ENCODE measurements at regions not wholly inside any gene's neighbourhood (a gene's known extent, or its start where the extent isn't known, plus 50 kb on each side); places are given as distances from the start of the nearest gene placed in this dataset.
"Not testable (repeated sequence)": the region's sequence is repeated elsewhere in the genome, so short reads cannot be mapped to it uniquely, and the experiment has no call there.

- Histone ChIP-seq H2BK12ac (ENCODE audit: low read length) (no peak overlapping the region), H3K23ac (ENCODE audit: low read length) (no peak overlapping the region), H3K36me3 (ENCODE audit: control insufficient read depth in 1 of 2, insufficient read depth in 2 of 2, low read length in 2 of 2) (no peaks in the 10 kb centered on the region), H3K4me3 (ENCODE audit: low read depth, low read length) (no peak overlapping the region), H3K4me1 (ENCODE audit: control insufficient read depth in 1 of 2, insufficient read depth in 2 of 2, low read length in 2 of 2) (no peaks in the 10 kb centered on the region), H2AK5ac (ENCODE audit: low read length) (no peak overlapping the region), H3K79me1 (ENCODE audit: low read length) (no peaks in the 10 kb centered on the region), H4K91ac (ENCODE audit: low read depth, low read length) (no peak overlapping the region), H3K9me3 (ENCODE audit: insufficient read depth, low read depth, low read length) (no peaks in the 10 kb centered on the region), H3K18ac (ENCODE audit: low read length) (no peak overlapping the region), H3K79me2 (ENCODE audit: control insufficient read depth, insufficient read depth, low read length, poor library complexity) (no peaks in the 10 kb centered on the region), H4K8ac (ENCODE audit: low read depth, low read length) (no peak overlapping the region), H3K27me3 (ENCODE audit: insufficient read depth, low read length) (no peaks in the 10 kb centered on the region), H2BK5ac (ENCODE audit: low read depth, low read length, poor library complexity) (no peak overlapping the region), H2AFZ (ENCODE audit: insufficient read depth, low read length, poor library complexity) (no peak overlapping the region), H2BK120ac (ENCODE audit: insufficient read depth, low read length, poor library complexity) (no peak overlapping the region), H3K4me2 (ENCODE audit: low read length) (no peak overlapping the region), H3K4ac (ENCODE audit: low read depth, low read length) (no peak overlapping the region), H4K12ac (ENCODE audit: low read depth, low read length) (no peak overlapping the region), H3K27ac (ENCODE audit: low read depth, low read length) (no peak overlapping the region), H3K14ac (ENCODE audit: low read length) (no peak overlapping the region), H3K9ac (ENCODE audit: low read length) (no peak overlapping the region)
- WGBS (ENCODE audit: extremely low coverage, insufficient coverage, insufficient read length) = no CpG with 5 or more reads among the region's 2 CpGs
- DNase-seq = no peak
These were observed 256.3 kb upstream of the RFC3 start for GRCh38 chr13:33561627-33562026.

GRCh38 chr13:33571618-33572017 is 246.3 kb upstream of the RFC3 start:
- H3K4me1 ChIP-seq (ENCODE audit: control insufficient read depth in 1 of 2, insufficient read depth in 2 of 2, low read length in 2 of 2) = no peaks in the 10 kb centered on the region
- no peaks in the 10 kb centered on the region for H3K36me3 ChIP-seq (ENCODE audit: control insufficient read depth in 1 of 2, insufficient read depth in 2 of 2, low read length in 2 of 2)
- H2BK5ac ChIP-seq (ENCODE audit: low read depth, low read length, poor library complexity) = no peak overlapping the region
- H3K18ac ChIP-seq (ENCODE audit: low read length) = no peak overlapping the region
- no peak overlapping the region for H2BK120ac ChIP-seq (ENCODE audit: insufficient read depth, low read length, poor library complexity)
- H3K4ac ChIP-seq (ENCODE audit: low read depth, low read length) = no peak overlapping the region
- H3K23ac ChIP-seq (ENCODE audit: low read length) = no peak overlapping the region
- no peak overlapping the region for H3K27ac ChIP-seq (ENCODE audit: low read depth, low read length)
- no peak overlapping the region for H3K4me3 ChIP-seq (ENCODE audit: low read depth, low read length)
- H3K4me2 ChIP-seq (ENCODE audit: low read length) = no peak overlapping the region
- no peak overlapping the region for H4K91ac ChIP-seq (ENCODE audit: low read depth, low read length)
- H2AK5ac ChIP-seq (ENCODE audit: low read length) = no peak overlapping the region
- H4K12ac ChIP-seq (ENCODE audit: low read depth, low read length) = no peak overlapping the region
- H2AFZ ChIP-seq (ENCODE audit: insufficient read depth, low read length, poor library complexity) = no peak overlapping the region
- WGBS (ENCODE audit: extremely low coverage, insufficient coverage, insufficient read length) = no CpG with 5 or more reads among the region's 1 CpG
- no peak overlapping the region for H2BK12ac ChIP-seq (ENCODE audit: low read length)
- H3K14ac ChIP-seq (ENCODE audit: low read length) = no peak overlapping the region
- H3K9me3 ChIP-seq (ENCODE audit: insufficient read depth, low read depth, low read length) = no peaks in the 10 kb centered on the region
- H3K79me2 ChIP-seq (ENCODE audit: control insufficient read depth, insufficient read depth, low read length, poor library complexity) = no peaks in the 10 kb centered on the region
- H3K79me1 ChIP-seq (ENCODE audit: low read length) = no peaks in the 10 kb centered on the region
- no peak overlapping the region for H3K9ac ChIP-seq (ENCODE audit: low read length)
- no peak for DNase-seq
- H4K8ac ChIP-seq (ENCODE audit: low read depth, low read length) = no peak overlapping the region
- H3K27me3 ChIP-seq (ENCODE audit: insufficient read depth, low read length) = no peaks in the 10 kb centered on the region

- H3K9me3 ChIP-seq (ENCODE audit: insufficient read depth, low read depth, low read length); H3K79me1 ChIP-seq (ENCODE audit: low read length); H3K27ac ChIP-seq (ENCODE audit: low read depth, low read length); H4K8ac ChIP-seq (ENCODE audit: low read depth, low read length); H3K36me3 ChIP-seq (ENCODE audit: control insufficient read depth in 1 of 2, insufficient read depth in 2 of 2, low read length in 2 of 2); H2BK12ac ChIP-seq (ENCODE audit: low read length); H2AFZ ChIP-seq (ENCODE audit: insufficient read depth, low read length, poor library complexity); H3K4me2 ChIP-seq (ENCODE audit: low read length); DNase-seq; H2AK5ac ChIP-seq (ENCODE audit: low read length); H3K79me2 ChIP-seq (ENCODE audit: control insufficient read depth, insufficient read depth, low read length, poor library complexity); H3K4me1 ChIP-seq (ENCODE audit: control insufficient read depth in 1 of 2, insufficient read depth in 2 of 2, low read length in 2 of 2); H3K4me3 ChIP-seq (ENCODE audit: low read depth, low read length); H3K23ac ChIP-seq (ENCODE audit: low read length); H3K18ac ChIP-seq (ENCODE audit: low read length); H4K91ac ChIP-seq (ENCODE audit: low read depth, low read length); H3K14ac ChIP-seq (ENCODE audit: low read length); H2BK120ac ChIP-seq (ENCODE audit: insufficient read depth, low read length, poor library complexity); H3K4ac ChIP-seq (ENCODE audit: low read depth, low read length); H2BK5ac ChIP-seq (ENCODE audit: low read depth, low read length, poor library complexity); H3K9ac ChIP-seq (ENCODE audit: low read length); H4K12ac ChIP-seq (ENCODE audit: low read depth, low read length); H3K27me3 ChIP-seq (ENCODE audit: insufficient read depth, low read length): not testable (repeated sequence)
- WGBS (ENCODE audit: extremely low coverage, insufficient coverage, insufficient read length) = no CpG with 5 or more reads among the region's 2 CpGs
These were observed 245.6 kb upstream of the RFC3 start for GRCh38 chr13:33572322-33572721.

DNA sequence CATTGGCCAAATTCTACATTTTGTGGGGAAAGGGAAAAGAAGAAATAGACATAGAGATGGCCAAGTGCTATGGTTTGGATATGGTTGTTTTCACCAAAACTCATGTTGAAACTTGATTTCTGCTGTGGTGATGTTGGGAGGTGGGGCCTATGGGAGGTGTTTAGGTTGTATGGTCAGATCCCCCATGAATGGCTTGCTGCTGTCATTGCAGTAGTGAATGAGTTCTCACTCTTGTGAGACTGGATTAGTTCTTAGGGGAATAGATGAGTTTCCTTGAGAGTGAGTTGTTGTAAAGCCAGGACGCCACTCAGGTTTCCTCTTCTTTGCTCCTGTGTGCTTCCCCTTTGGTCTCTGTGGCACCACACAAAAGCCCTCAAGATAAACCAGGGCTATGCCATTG is 242.6 kb upstream of the RFC3 start:
- Histone ChIP-seq H2AFZ (ENCODE audit: insufficient read depth, low read length, poor library complexity) (no peak overlapping the region), H3K4ac (ENCODE audit: low read depth, low read length) (no peak overlapping the region), H2AK5ac (ENCODE audit: low read length) (no peak overlapping the region), H3K18ac (ENCODE audit: low read length) (no peak overlapping the region), H3K36me3 (ENCODE audit: control insufficient read depth in 1 of 2, insufficient read depth in 2 of 2, low read length in 2 of 2) (no peaks in the 10 kb centered on the region), H4K8ac (ENCODE audit: low read depth, low read length) (no peak overlapping the region), H3K79me2 (ENCODE audit: control insufficient read depth, insufficient read depth, low read length, poor library complexity) (no peaks in the 10 kb centered on the region), H3K79me1 (ENCODE audit: low read length) (no peaks in the 10 kb centered on the region), H3K4me2 (ENCODE audit: low read length) (no peak overlapping the region), H3K27ac (ENCODE audit: low read depth, low read length) (no peak overlapping the region), H2BK12ac (ENCODE audit: low read length) (no peak overlapping the region), H3K4me3 (ENCODE audit: low read depth, low read length) (no peak overlapping the region), H3K9ac (ENCODE audit: low read length) (no peak overlapping the region), H3K14ac (ENCODE audit: low read length) (no peak overlapping the region), H4K12ac (ENCODE audit: low read depth, low read length) (no peak overlapping the region), H2BK120ac (ENCODE audit: insufficient read depth, low read length, poor library complexity) (no peak overlapping the region), H3K9me3 (ENCODE audit: insufficient read depth, low read depth, low read length) (no peaks in the 10 kb centered on the region), H2BK5ac (ENCODE audit: low read depth, low read length, poor library complexity) (no peak overlapping the region), H4K91ac (ENCODE audit: low read depth, low read length) (no peak overlapping the region), H3K27me3 (ENCODE audit: insufficient read depth, low read length) (no peaks in the 10 kb centered on the region), H3K4me1 (ENCODE audit: control insufficient read depth in 1 of 2, insufficient read depth in 2 of 2, low read length in 2 of 2) (no peaks in the 10 kb centered on the region), H3K23ac (ENCODE audit: low read length) (no peak overlapping the region)
- no peak for DNase-seq
- no CpG with 5 or more reads among the region's 1 CpG for WGBS (ENCODE audit: extremely low coverage, insufficient coverage, insufficient read length)

Data from trophoblast cell (in vitro differentiated cells and primary cell).